GM18858 (cell line): ENCODE measurements at regions not wholly inside any gene's neighbourhood (a gene's known extent, or its start where the extent isn't known, plus 50 kb on each side); places are given as distances from the start of the nearest gene placed in this dataset.
"Not testable (repeated sequence)": the region's sequence is repeated elsewhere in the genome, so short reads cannot be mapped to it uniquely, and the experiment has no call there.

Source experiments
- ATAC-seq: cut with Tn5 transposase; IDR thresholded peaks from one replicate; pipeline ENCODE4 v1.9.1; 2021; ENCODE audit not compliant: unreplicated experiment

DNA sequence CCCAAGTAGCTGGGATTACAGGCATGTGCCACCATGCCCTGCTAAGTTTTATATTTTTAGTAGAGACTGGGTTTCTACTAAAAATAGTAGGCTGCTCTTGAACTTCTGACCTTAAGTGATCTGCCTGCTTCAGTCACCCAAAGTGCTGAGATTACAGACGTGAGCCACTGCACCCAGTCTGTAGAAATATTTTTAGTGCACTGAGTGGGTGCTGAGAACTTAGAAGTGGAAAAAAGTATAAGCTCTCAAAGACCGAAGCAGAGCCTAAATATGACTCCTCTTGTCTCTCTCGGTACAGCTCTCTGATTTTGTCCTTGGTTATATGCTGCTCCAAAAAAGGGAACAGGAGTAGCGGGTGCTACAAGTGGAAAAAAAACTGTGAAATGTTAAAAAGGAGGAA lies 353.8 kb upstream of the IZUMO3 start:
- ATAC-seq: no peak

DNA sequence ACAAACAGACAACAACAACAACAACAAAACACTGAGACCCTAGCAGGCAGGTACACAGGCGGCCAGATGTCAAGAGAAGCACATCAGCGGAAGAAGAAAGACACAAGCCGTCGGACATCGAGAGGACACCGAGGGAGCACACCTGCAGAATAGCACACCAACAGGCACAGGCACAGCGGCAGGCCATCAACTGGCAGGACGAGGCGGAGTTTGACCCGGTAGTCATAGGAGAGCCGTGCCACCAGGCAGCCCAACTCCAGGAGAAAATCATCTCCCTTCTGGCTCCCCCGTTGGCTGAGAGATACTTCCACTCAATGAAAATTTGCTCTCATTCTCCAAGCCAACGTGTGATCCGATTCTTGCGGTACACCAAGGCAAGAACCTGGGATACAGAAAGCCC lies 352.1 kb upstream of the IZUMO3 start:
- ATAC-seq: no peak

DNA sequence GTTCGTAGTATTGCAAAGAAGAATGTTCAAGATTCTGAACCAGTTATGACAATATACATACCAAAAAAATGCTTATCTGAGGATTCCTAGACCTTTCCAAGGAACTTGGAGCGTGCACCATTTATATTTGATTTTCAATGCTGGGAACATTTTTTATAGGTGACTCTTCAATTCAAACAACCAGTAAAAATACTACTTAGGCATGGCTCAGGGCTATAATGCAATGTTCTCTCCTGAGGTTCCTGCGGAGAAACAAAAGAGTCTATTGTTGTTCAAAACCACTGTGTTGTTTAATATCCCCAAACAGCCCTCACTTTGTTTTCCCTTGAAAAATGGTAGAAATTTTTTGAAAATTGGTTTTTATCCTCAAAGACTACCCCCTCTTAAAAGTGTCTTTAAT lies 335.7 kb upstream of the IZUMO3 start:
- ATAC-seq: no peak

DNA sequence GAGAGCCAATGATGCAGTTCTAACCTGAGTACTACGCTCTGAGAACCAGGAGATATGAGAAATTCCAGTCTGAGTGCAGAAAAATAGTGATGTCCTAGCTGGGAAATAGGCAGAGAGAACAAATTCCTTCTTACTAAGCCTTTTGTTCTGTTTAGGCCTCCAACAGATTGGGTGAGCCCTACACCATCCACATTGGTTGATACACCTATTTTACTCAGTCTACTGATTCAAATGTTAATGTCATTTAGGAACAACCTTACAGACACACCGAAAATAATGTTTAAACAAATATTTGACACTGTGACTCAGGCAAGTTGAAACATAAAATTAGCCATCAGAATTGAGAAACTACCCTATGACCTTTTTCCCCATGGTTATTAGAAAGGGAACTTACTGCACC lies 333.9 kb upstream of the IZUMO3 start:
- no peak for ATAC-seq

DNA sequence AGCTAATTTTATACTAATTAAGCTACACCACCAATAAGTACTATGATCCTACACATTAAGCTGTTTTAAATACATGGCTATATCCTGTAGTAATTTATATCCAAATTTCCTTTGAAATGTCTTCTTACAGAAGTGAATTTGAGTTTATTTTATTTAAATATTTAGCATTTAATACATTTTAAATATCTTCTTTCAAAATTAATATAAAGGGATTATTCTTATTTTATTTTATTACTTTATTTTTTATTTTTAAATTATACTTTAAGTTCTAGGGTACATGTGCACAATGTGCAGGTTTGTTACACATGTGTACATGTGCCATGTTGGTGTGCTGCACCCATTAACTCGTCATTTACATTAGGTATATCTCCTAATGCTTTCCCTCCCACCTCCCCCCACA lies 310.9 kb upstream of the IZUMO3 start:
- ATAC-seq: not testable (repeated sequence)

DNA sequence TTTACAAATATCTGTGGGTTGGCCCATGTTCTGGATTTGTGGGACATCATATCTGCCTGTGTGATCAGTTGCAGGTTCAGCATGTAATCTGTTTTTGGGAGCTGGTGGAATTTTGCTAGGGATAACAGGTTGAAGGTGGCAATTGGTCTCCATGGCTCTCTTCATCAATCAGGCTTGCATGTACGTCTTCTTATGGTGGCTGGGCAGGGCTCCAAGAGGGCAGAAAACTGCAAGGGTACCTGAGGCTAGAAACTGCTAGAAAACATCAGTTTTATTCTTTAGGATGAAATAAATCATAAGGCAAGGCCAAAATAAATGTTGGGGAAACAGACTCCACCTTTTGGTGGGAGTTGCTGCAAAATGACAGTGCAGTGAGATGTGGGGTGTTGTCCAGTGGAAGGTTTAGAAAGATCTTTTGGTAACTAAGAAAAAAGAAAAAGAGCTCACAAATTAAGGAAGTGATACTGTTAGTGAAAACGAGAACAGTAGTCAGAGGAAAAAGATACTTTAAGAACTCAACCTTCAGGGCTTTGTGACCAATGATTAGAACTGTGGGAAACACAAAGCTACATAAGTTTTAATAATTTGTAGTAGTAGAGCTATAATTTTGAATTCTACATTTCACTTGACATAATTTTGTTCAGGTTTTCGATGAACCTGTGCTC lies 300.7 kb upstream of the IZUMO3 start:
- peak; percentile 86 for ATAC-seq

DNA sequence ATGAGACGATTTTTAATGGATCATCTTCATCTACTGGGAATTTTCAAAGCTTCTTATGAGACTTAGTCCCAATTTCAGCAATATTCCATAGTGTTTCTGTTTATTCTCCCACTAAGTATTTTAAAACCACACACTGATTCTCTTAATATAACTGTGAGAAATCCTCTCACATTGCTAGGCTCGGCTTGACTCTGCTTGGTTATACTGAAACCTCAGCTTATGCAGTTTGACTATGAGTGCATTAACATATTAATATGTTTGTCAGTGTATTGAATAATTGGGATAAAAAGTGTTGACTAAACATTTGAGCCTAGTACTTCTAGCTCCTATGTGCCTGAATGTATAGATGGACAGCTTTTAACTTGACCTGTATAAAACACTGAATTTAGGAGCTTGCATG lies 298.5 kb upstream of the IZUMO3 start:
- ATAC-seq: no peak

DNA sequence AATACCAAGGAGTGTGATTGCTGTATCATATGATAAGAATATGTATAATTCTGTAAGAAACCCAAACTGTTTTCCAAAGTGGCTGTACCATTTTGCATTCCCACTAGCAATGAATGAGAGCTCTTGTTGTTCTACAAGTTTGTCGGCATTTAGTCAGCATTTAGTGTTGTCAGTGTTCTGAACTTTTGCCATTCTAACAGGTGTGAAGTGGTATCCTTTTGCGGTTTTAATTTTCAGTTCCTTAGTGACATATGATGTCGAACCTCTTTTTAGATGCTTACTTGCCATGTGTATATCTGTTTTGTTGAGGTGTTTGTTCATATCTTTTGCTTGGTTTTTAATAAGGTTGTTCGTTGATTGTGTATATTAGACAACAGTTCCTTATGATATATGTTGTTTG lies 296.3 kb upstream of the IZUMO3 start:
- no peak for ATAC-seq

DNA sequence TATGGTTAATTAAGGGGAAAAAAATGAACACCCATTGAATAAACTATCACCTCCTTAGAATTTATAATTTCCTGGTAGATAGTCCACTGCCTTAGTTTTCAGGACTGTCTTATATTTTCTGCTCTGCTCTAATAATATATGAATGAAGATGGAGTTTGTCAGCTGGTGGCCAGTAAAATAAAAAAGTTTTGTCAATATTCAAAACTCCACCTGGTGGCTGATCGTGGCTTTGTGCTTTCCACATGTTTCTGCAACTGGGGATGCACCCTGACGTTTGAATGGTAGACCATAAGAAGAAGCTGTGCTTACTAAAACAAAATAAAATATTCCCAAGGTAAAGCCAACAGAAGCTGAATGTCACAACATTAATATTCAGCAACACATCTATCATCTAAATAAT lies 286.6 kb upstream of the IZUMO3 start:
- no peak for ATAC-seq

DNA sequence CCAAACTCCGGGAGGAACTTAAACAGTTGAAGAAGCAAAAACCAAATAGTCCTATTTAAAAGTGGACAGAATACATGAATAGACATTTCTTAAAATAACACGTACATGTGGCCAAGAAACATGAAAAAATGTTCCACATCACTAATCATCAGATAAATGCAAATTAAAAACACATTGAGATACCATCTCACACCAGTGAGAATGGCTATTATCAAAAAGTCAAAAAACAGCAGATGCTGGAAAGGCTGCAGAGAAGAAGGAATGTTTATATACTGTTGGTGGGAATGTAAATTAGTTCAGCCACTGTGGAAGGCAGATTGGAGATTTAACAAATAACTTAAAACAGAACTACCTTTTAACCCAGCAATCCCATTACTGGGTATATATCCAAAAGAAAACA lies 283.0 kb upstream of the IZUMO3 start:
- ATAC-seq: no peak

DNA sequence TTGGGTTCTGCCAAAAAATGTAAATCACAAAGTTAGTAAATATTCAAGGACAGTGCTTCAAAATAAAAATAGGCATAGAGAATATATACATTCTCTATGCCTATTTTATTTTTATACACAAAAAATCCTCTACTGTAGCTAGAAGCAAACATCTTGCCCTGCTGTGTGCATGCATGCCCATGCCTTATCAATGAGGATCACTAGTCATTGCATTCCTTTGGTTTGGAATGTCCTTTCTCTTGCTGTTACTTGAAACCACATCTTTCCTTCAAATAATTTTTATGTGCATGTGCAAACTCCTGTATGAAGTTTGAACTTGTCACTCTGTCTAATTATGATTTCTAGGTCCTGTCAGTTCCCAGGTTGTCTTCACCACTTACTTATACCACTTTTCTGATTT lies 278.9 kb upstream of the IZUMO3 start:
- ATAC-seq: no peak

DNA sequence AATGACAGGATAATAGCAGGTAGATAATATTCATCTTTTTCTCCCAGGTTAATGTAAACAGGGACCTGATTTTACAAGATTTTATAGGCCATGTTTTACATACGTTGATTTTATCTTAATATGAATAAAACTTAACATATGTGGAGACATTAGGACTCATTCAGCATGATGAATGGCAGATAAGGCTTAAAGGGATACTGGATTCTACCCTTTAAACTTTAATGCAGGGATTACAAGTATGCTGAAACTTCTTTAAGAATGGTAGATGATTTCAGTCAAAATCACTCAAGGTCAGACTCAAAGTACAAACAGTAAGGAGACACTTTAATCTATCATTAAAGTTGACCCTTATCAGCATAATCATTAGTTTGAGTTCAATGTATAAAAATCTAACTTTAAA lies 274.5 kb upstream of the IZUMO3 start:
- ATAC-seq: no peak

DNA sequence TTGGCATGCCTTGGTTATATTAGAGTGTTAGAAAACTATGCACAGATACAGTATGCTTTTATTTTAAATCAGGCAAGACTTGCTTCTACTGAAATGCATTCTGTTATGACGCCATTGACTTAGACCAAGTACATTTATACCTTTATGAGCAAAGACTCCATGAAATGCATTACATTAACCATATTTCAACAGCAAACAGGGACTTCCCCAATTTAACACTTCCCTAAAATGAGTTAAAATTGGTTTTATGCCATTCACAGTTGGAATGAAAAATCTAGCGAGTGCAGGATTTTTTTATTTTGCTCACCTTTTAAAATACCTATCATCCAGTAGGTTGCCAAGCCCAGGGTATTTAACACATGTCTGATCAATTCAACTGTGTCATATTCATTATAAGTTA lies 272.1 kb upstream of the IZUMO3 start:
- no peak for ATAC-seq

DNA sequence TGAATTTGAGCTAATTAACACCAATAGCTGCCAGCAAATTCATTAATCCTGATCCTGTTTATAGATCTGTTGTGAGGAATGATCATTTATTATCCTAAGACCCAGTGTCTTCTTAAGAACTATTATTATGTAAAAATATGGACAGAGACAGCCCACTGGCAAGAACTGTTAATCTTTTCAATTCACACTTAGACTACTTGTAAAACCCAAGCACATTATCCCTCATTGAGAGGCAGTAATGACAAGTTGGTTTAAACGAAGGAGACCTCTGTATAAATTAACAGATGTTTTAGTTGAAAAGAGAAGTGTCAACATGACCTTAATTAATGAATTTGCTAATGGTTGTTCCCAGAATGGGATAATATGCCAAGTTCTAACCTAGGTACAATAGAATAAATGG lies 270.3 kb upstream of the IZUMO3 start:
- ATAC-seq: no peak

DNA sequence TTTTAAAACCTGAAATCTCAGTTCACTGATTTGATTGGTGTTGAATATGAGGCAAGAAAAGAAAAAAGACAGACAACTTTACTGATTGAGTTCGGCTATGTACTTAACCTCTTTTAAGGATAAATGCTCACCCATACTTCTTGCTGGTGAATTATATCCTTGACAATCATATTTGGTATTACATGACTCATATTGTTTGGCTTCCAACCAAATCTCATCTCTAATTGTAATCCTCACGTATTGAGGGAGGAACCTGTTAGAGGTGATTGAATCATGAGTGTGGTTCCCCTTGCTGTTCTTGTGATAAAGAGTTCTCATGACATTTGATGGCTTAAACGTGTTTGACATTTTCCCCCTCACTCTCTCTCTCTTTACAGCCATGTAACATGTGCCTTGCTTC lies 255.6 kb upstream of the IZUMO3 start:
- ATAC-seq: no peak

DNA sequence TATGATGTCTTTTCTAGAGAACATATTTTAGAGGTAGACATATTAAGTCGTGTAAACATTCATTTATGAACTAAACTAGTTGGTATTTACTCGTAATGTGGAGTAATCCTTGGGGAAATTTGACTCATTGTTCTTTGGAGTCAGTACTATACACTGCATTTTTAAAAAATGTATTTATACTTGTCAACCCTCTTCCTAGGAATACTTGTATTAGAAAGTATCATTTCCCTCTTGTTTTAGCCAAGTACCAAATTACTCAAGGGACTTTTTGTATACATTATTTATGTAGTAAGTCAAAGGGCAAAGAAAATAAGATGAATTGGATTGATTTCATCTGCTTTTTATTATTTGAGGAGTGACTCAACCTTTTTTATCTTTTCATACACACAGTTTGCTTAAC lies 248.1 kb upstream of the IZUMO3 start:
- ATAC-seq: no peak

DNA sequence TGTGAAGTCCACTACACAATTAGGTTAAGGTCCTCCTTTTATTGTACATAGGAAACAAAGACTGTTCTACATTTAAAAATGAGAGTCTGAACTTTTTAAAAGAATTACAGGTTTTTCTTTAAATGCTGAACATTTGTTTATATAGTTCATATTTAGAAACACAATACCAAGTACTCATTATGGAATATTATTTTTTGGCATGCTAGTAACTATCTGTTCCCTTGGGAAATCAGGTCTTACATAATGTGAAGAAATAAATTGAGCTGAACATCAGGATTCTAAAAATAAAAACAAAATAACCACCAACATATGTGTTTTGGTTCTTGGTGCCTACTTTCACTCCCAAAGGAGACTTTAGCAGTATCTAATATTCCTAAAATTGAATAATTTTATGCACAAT lies 230.5 kb upstream of the IZUMO3 start:
- no peak for ATAC-seq

DNA sequence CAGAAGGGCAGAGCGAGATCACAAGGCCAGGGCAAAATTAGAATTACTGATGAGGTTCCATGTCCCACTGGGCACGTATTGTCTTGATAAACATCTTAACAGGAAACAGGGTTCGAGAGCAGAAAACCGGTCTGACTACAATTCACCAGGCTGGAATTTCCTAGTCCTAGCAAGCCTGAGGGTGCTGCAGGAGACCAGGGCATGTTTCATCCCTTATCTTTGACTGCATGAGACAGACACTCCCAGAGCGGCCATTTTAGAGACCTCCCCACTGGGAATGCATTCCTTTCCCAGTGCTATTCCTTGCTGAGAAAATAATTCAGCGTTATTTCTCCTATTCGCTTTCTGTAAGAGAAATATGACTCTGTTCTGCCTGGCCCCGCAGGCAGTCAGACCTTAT lies 228.5 kb upstream of the IZUMO3 start:
- ATAC-seq: not testable (repeated sequence)

DNA sequence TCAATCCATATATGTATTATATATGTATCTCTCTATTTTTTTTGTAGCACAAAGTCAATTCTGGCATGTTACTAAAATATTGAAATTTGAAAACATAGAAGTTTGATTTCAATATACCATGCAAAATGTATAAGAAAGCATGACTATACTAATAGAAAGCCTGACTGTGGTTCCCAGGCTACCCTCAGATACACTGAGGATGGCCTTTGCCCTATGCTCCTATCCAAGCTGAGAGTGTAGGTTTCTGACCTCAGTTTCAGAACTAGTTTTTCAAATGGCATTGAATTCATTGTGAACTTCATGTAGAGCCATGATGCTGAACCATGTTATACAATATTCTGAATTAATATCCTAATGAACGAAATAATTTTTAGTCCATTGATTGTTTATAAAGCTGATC lies 220.4 kb upstream of the IZUMO3 start:
- ATAC-seq: no peak

DNA sequence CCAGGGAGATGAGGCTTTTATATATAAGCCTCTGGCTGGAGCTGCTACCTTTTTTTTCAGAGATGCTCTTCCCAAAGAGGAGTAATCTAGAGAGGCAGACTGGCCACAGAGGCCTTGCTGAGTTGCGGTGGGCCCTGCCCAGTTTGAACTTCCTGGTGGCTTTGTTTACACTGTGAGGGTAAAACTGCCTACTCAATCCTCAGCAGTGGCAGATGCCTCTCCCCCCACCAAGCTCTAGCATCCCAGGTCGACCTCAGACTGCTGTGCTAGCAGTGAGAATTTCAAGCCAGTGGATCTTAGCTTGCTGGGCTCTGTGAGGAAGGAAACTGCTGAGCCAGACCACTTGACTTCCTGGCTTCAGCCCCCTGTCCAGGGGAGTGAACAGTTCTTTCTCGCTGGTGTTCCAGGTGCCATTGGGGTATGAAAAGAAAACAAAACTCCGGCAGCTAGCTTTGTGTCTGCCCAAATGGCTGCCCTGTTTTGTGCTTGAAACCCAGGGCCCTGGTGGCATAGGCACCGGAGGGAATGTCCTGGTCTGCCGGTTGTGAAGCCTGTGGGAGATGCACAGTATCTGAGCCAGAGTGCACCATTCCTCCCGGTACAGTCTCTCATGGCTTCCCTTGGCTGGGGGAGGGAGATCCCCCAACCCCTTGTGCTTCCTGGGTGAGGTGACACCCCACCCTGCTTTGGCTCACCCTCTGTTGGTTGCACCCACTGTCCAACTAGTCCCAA lies 219.5 kb upstream of the IZUMO3 start:
- no peak for ATAC-seq

DNA sequence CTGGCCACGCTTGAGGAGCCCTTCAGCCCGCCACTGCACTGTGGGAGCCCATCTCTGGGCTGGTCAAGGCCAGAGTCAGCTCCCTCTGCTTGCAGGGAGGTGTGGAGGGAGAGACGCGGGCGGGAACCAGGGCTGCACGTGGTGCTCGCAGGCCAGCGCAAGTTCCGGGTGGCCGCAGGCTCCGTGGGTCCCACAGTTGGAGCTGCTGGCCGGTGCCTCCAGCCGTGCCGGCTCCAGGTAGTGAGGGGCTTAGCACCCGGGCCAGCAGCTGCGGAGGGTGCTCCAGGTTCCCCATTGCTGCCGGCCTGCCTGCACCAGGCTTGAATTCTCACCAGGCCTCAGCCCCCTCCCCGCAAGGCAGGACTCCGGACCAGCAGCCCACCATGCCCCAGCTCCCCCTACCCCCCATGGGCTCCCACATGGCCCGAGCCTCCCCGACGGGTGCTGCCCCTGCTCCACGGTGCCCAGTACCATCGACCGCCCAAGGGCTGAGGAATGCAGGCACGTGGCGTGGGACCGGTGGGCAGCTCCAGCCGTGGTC lies 192.8 kb upstream of the IZUMO3 start:
- ATAC-seq: no peak

DNA sequence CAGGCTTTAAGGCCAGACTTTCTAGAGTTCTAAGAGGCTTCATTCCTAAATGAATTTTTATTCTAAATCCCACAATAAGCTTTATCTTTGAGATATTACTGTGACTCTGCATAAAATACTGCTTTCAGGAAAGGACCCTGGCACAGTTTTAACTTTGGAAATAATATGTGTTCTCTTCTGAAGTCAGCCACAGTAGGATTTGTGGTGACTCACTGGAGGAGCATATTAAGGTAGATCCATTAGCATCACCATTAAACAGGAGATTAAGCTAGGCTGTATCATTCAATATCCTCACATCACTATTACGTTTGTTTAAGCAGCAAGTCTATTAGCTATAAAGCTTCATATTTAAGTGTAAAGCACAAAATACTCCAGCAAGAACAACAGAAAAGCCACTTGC lies 186.1 kb upstream of the IZUMO3 start:
- no peak for ATAC-seq

DNA sequence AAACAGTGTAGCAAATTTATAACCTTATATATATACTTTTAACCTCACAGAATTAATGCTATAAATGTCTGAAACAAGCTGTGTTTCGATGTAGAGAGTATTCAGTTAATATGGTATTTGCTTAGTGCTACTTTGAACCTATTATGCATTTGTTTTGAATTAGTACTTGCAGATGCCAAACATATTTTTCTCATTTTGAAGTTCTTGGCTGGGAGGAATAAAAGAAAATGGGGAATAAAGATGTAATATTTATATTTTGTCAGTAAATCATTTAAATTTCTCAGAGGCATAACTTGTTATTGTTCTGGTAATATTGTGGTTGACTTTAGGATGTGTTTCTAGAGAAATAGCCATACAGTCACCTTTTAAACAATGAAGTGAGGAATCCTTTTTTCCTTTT lies 175.9 kb upstream of the IZUMO3 start:
- ATAC-seq: no peak
